ENCODE measurements at regions not wholly inside any gene's neighbourhood (a gene's known extent, or its start where the extent isn't known, plus 50 kb on each side); places are given as distances from the start of the nearest gene placed in this dataset.

- no peak for TF ChIP-seq TERF1 (CRISPR knock-in tag; IDR thresholded peaks at IDR 0.05)
These were observed 1291.9 kb upstream of the TENM3 start (continued) for GRCh38 chr4:180951312-180951711.

- peak; percentile 69 for ATAC-seq
- TF ChIP-seq CTCF (CRISPR knock-in tag; IDR thresholded peaks at IDR 0.05) (peak; percentile 27; the same call in 1 of the 2 replicates), NR3C1 (CRISPR knock-in tag; IDR thresholded peaks at IDR 0.05) (no peak)
- no peaks in the 10 kb centered on the region for H3K36me3 ChIP-seq (replicated peaks in 1 of 2; ENCODE audit: control insufficient read depth in 1 of 2, insufficient read depth in 2 of 2, low read length in 2 of 2)
- no peaks in the 10 kb centered on the region for H3K9me3 ChIP-seq (ENCODE audit: low read length)
- H3K4me3 ChIP-seq (replicated peaks in 1 of 3; ENCODE audit: insufficient read depth in 1 of 3, low read depth in 2 of 3, low read length in 3 of 3), result no peak overlapping the region
- ChIA-PET CTCF (ENCODE audit: low intra/inter-chr PET ratio, low total read pairs) (no interaction called here), POLR2A (interaction anchor here (0.6 kb wide), 1 partner anchor 11 kb away, joined by 3 read pairs; no protein-coding TSS in a partner anchor)
- H3K4me2 ChIP-seq (ENCODE audit: low read depth, low read length), result no peak overlapping the region
- no peaks in the 10 kb centered on the region for H3K4me1 ChIP-seq (ENCODE audit: insufficient read depth, low read length)
- no peak overlapping the region for H3K27ac ChIP-seq (ENCODE audit: extremely low read length, insufficient read depth, low read length)
- FAIRE-seq, result no peak
- no peak overlapping the region for H3K9ac ChIP-seq (ENCODE audit: insufficient read depth, low read depth, low read length)
- H4K20me1 ChIP-seq (ENCODE audit: insufficient read depth, low read length), result no peaks in the 10 kb centered on the region
- no TSS peak for BruUV-seq (replicated peaks)
- DNase-seq (ENCODE audit: low spot score), result peak; percentile 2
- no peak overlapping the region for H2AFZ ChIP-seq (ENCODE audit: low read length)
- in situ Hi-C loops (cut with HindIII; ENCODE audit: extremely low pct_ligation_motif_present, low pct_unique_long_range_greater_than_20kb), result no loop called here
- WGBS (ENCODE audit: low lambda C conversion rate), result 14% methylated on average over 4 of the region's 4 CpGs
- no peaks in the 10 kb centered on the region for H3K79me2 ChIP-seq (ENCODE audit: insufficient read depth, low read length)
- no peaks in the 10 kb centered on the region for H3K27me3 ChIP-seq (ENCODE audit: control insufficient read depth in 1 of 2, insufficient read depth in 2 of 2, low read length in 2 of 2)
- intact Hi-C loops (cut with micrococcal nuclease; ENCODE audit: unreplicated experiment), result no loop called here
These were observed 1289.6 kb upstream of the TENM3 start for GRCh38 chr4:180953572-180953971.

Data from HepG2 (cell line).